GM18507 (cell line): ENCODE measurements at regions not wholly inside any gene's neighbourhood (a gene's known extent, or its start where the extent isn't known, plus 50 kb on each side); places are given as distances from the start of the nearest gene placed in this dataset.

ENCODE experiments used
- DNase-seq: peaks from one replicate; pipeline ENCODE4 v3.0.0; 2011; ENCODE audit warnings: low read depth; ENCODE audit not compliant: insufficient read length; ENCODE audit errors: extremely low spot score
- FAIRE-seq: peaks from 2 replicates; lab custom pipeline; 2011; peaks lifted over from hg19 to GRCh38; lab: Jason Lieb, UNC

DNA sequence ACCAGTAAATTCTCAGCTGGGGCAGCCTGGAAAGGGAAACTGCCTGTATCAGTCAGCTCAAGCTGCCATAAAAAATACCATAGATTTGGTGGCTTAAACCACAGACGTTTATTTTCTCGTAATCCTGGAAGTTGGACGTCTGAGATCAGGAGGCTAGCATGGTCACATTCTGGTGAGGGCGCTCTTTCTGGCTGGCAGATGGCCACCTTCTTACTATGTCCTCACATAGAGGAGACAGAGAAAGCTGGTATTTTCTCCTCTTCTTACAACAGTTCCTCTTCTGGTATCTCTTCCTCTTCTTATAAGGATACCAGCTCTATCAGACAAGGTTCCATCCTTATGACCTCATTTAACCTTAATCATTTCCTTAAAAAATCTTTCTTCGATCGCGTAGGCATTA is 50.5 kb upstream of the RFX3 start:
- DNase-seq (no peak), FAIRE-seq (no peak)

GRCh38 chr9:3575821-3576220 is 50.0 kb upstream of the RFX3 start:
- no peak for FAIRE-seq
- no peak for DNase-seq
